ENCODE measurements at regions not wholly inside any gene's neighbourhood (a gene's known extent, or its start where the extent isn't known, plus 50 kb on each side); places are given as distances from the start of the nearest gene placed in this dataset.

- Histone ChIP-seq H3K27me3 (ENCODE audit: control insufficient read depth, insufficient read depth, low read length) (no peaks in the 10 kb centered on the region), H3K27ac (ENCODE audit: low read depth, low read length) (no peak overlapping the region)
Measured at GRCh38 chr2:62427146-62427545, 78.8 kb downstream of the TMEM17 start.

GRCh38 chr2:62426154-62426912 lies 79.7 kb downstream of the TMEM17 start:
- H3K4me1 ChIP-seq (ENCODE audit: control insufficient read depth, insufficient read depth, low read length): no peaks in the 10 kb centered on the region
- no peaks in the 10 kb centered on the region for H3K36me3 ChIP-seq (ENCODE audit: control insufficient read depth, insufficient read depth, low read length)
- no peak overlapping the region for H3K27ac ChIP-seq (ENCODE audit: low read depth, low read length)
- H3K9ac ChIP-seq (ENCODE audit: low read length): no peak overlapping the region
- no peak overlapping the region for H3K4me3 ChIP-seq (ENCODE audit: low read length)
- no peaks in the 10 kb centered on the region for H3K27me3 ChIP-seq (ENCODE audit: control insufficient read depth, insufficient read depth, low read length)

More at GRCh38 chr2:62427146-62427545, 78.8 kb downstream of the TMEM17 start:
- no peaks in the 10 kb centered on the region for H3K4me1 ChIP-seq (ENCODE audit: control insufficient read depth, insufficient read depth, low read length)
- H3K36me3 ChIP-seq (ENCODE audit: control insufficient read depth, insufficient read depth, low read length): no peaks in the 10 kb centered on the region
- no peak overlapping the region for H3K9ac ChIP-seq (ENCODE audit: low read length)
- no peak overlapping the region for H3K4me3 ChIP-seq (ENCODE audit: low read length)

GRCh38 chr2:62425684-62426083 lies 80.3 kb downstream of the TMEM17 start:
- no peak overlapping the region for H3K27ac ChIP-seq (ENCODE audit: low read depth, low read length)
- no peaks in the 10 kb centered on the region for H3K27me3 ChIP-seq (ENCODE audit: control insufficient read depth, insufficient read depth, low read length)
- H3K4me1 ChIP-seq (ENCODE audit: control insufficient read depth, insufficient read depth, low read length): no peaks in the 10 kb centered on the region
- H3K9ac ChIP-seq (ENCODE audit: low read length): no peak overlapping the region
- H3K36me3 ChIP-seq (ENCODE audit: control insufficient read depth, insufficient read depth, low read length): no peaks in the 10 kb centered on the region
- no peak overlapping the region for H3K4me3 ChIP-seq (ENCODE audit: low read length)

- no peak overlapping the region for H3K27ac ChIP-seq (ENCODE audit: low read depth, low read length)
- H3K4me1 ChIP-seq (ENCODE audit: control insufficient read depth, insufficient read depth, low read length): no peaks in the 10 kb centered on the region
- no peak overlapping the region for H3K9ac ChIP-seq (ENCODE audit: low read length)
Measured at GRCh38 chr2:62424899-62425298, 81.1 kb downstream of the TMEM17 start.

GRCh38 chr2:62423883-62424458 lies 82.0 kb downstream of the TMEM17 start:
- H3K27ac ChIP-seq (ENCODE audit: low read depth, low read length): no peak overlapping the region
- no peaks in the 10 kb centered on the region for H3K4me1 ChIP-seq (ENCODE audit: control insufficient read depth, insufficient read depth, low read length)
- no peaks in the 10 kb centered on the region for H3K27me3 ChIP-seq (ENCODE audit: control insufficient read depth, insufficient read depth, low read length)
- no peaks in the 10 kb centered on the region for H3K36me3 ChIP-seq (ENCODE audit: control insufficient read depth, insufficient read depth, low read length)
- no peak overlapping the region for H3K9ac ChIP-seq (ENCODE audit: low read length)
- H3K4me3 ChIP-seq (ENCODE audit: low read length): no peak overlapping the region

More at GRCh38 chr2:62424899-62425298, 81.1 kb downstream of the TMEM17 start:
- Histone ChIP-seq H3K4me3 (ENCODE audit: low read length) (no peak overlapping the region), H3K36me3 (ENCODE audit: control insufficient read depth, insufficient read depth, low read length) (no peaks in the 10 kb centered on the region), H3K27me3 (ENCODE audit: control insufficient read depth, insufficient read depth, low read length) (no peaks in the 10 kb centered on the region)

GRCh38 chr2:62423235-62423634 lies 82.8 kb downstream of the TMEM17 start:
- no peaks in the 10 kb centered on the region for H3K27me3 ChIP-seq (ENCODE audit: control insufficient read depth, insufficient read depth, low read length)
- H3K4me3 ChIP-seq (ENCODE audit: low read length): no peak overlapping the region
- no peaks in the 10 kb centered on the region for H3K4me1 ChIP-seq (ENCODE audit: control insufficient read depth, insufficient read depth, low read length)
- no peak overlapping the region for H3K27ac ChIP-seq (ENCODE audit: low read depth, low read length)
- H3K9ac ChIP-seq (ENCODE audit: low read length): no peak overlapping the region
- H3K36me3 ChIP-seq (ENCODE audit: control insufficient read depth, insufficient read depth, low read length): no peaks in the 10 kb centered on the region

- no peak overlapping the region for H3K4me3 ChIP-seq (ENCODE audit: low read length)
- H3K27me3 ChIP-seq (ENCODE audit: control insufficient read depth, insufficient read depth, low read length): no peaks in the 10 kb centered on the region
- no peaks in the 10 kb centered on the region for H3K36me3 ChIP-seq (ENCODE audit: control insufficient read depth, insufficient read depth, low read length)
- peaks cover 11% of the 10 kb centered on the region for H3K4me1 ChIP-seq (ENCODE audit: control insufficient read depth, insufficient read depth, low read length)
- no peak overlapping the region for H3K27ac ChIP-seq (ENCODE audit: low read depth, low read length)
- no peak overlapping the region for H3K9ac ChIP-seq (ENCODE audit: low read length)
Measured at GRCh38 chr2:62415518-62415917, 90.5 kb downstream of the TMEM17 start.

- Histone ChIP-seq H3K4me3 (ENCODE audit: low read length) (no peak overlapping the region), H3K27me3 (ENCODE audit: control insufficient read depth, insufficient read depth, low read length) (no peaks in the 10 kb centered on the region), H3K27ac (ENCODE audit: low read depth, low read length) (no peak overlapping the region), H3K9ac (ENCODE audit: low read length) (no peak overlapping the region), H3K36me3 (ENCODE audit: control insufficient read depth, insufficient read depth, low read length) (no peaks in the 10 kb centered on the region), H3K4me1 (ENCODE audit: control insufficient read depth, insufficient read depth, low read length) (peaks cover 11% of the 10 kb centered on the region)
Measured at GRCh38 chr2:62415019-62415431, 91.0 kb downstream of the TMEM17 start.

- no peak overlapping the region for H3K9ac ChIP-seq (ENCODE audit: low read length)
- no peaks in the 10 kb centered on the region for H3K27me3 ChIP-seq (ENCODE audit: control insufficient read depth, insufficient read depth, low read length)
- H3K4me3 ChIP-seq (ENCODE audit: low read length): no peak overlapping the region
- peaks cover 11% of the 10 kb centered on the region for H3K4me1 ChIP-seq (ENCODE audit: control insufficient read depth, insufficient read depth, low read length)
- H3K27ac ChIP-seq (ENCODE audit: low read depth, low read length): no peak overlapping the region
- H3K36me3 ChIP-seq (ENCODE audit: control insufficient read depth, insufficient read depth, low read length): no peaks in the 10 kb centered on the region
Measured at GRCh38 chr2:62413116-62413663, 92.8 kb downstream of the TMEM17 start.

GRCh38 chr2:62412347-62412742 lies 93.7 kb downstream of the TMEM17 start:
- H3K27ac ChIP-seq (ENCODE audit: low read depth, low read length): no peak overlapping the region
- H3K36me3 ChIP-seq (ENCODE audit: control insufficient read depth, insufficient read depth, low read length): no peaks in the 10 kb centered on the region
- H3K4me1 ChIP-seq (ENCODE audit: control insufficient read depth, insufficient read depth, low read length): peaks cover 11% of the 10 kb centered on the region
- no peak overlapping the region for H3K4me3 ChIP-seq (ENCODE audit: low read length)
- no peaks in the 10 kb centered on the region for H3K27me3 ChIP-seq (ENCODE audit: control insufficient read depth, insufficient read depth, low read length)
- H3K9ac ChIP-seq (ENCODE audit: low read length): no peak overlapping the region

- Histone ChIP-seq H3K4me3 (ENCODE audit: low read length) (no peak overlapping the region), H3K9ac (ENCODE audit: low read length) (no peak overlapping the region), H3K4me1 (ENCODE audit: control insufficient read depth, insufficient read depth, low read length) (peaks cover 11% of the 10 kb centered on the region), H3K36me3 (ENCODE audit: control insufficient read depth, insufficient read depth, low read length) (no peaks in the 10 kb centered on the region), H3K27me3 (ENCODE audit: control insufficient read depth, insufficient read depth, low read length) (no peaks in the 10 kb centered on the region), H3K27ac (ENCODE audit: low read depth, low read length) (peak overlapping the region; percentile 35)
Measured at GRCh38 chr2:62410926-62411456, 95.0 kb downstream of the TMEM17 start.

- H3K27me3 ChIP-seq (ENCODE audit: control insufficient read depth, insufficient read depth, low read length): no peaks in the 10 kb centered on the region
- peaks cover 11% of the 10 kb centered on the region for H3K4me1 ChIP-seq (ENCODE audit: control insufficient read depth, insufficient read depth, low read length)
- no peak overlapping the region for H3K27ac ChIP-seq (ENCODE audit: low read depth, low read length)
- no peak overlapping the region for H3K4me3 ChIP-seq (ENCODE audit: low read length)
- H3K9ac ChIP-seq (ENCODE audit: low read length): no peak overlapping the region
- no peaks in the 10 kb centered on the region for H3K36me3 ChIP-seq (ENCODE audit: control insufficient read depth, insufficient read depth, low read length)
Measured at GRCh38 chr2:62410015-62410453, 96.0 kb downstream of the TMEM17 start.

Measured in rectal smooth muscle tissue (tissue), 1 donor.